HepG2 (cell line): ENCODE measurements at regions not wholly inside any gene's neighbourhood (a gene's known extent, or its start where the extent isn't known, plus 50 kb on each side); places are given as distances from the start of the nearest gene placed in this dataset.

Experiments used
- ATAC-seq: fragments of 200-7000 bp; cut with Tn5 transposase; 3 replicates; pipeline ENCODE4 v1.9.1; 2020; ENCODE audit warnings: mild to moderate bottlenecking, moderate library complexity
- BruUV-seq: library from RNA; stranded (reverse); fragments of 400-500 nt; replicated peaks from 2 replicates; lab custom pipeline; 2021; lab: Mats Ljungman, UMichigan
- CTCF ChIA-PET: fragments of 300-600 bp; formaldehyde crosslinking; extraction: SDS; loops from one replicate; lab custom pipeline; 2021; ENCODE audit warnings: low total read pairs, inconsistent platforms, low intra/inter-chr PET ratio; lab: Yijun Ruan, JAX
- POLR2A ChIA-PET: fragments of 350-600 bp; sonication (Branson Sonifier 250); formaldehyde crosslinking; loops from one replicate; lab custom pipeline; 2020; ENCODE audit warnings: antibody characterized with exemption, inconsistent platforms; lab: Yijun Ruan, JAX
- DNase-seq: peaks from one replicate; pipeline ENCODE4 v3.0.0-alpha.2; 2015; ENCODE audit warnings: low spot score
- FAIRE-seq: peaks from 3 replicates; lab custom pipeline; 2011; peaks lifted over from hg19 to GRCh38; lab: Jason Lieb, UNC
- H2AFZ ChIP-seq: one replicate; pipeline ENCODE4 v1.6.1; 2011; ENCODE audit warnings: low read length, inconsistent platforms
- H3K27ac ChIP-seq: fragments of 300-600 bp; 3 replicates; pipeline ENCODE4 v1.8.0; 2011; ENCODE audit warnings: mixed run types, mild to moderate bottlenecking, mixed read lengths, low read length, inconsistent platforms; ENCODE audit not compliant: insufficient read depth; ENCODE audit errors: extremely low read length
- H3K27me3 ChIP-seq, 2 experiments: fragments of 200-600 bp in 1 of 2; 2 replicates in 1 of 2; 3 replicates in 1 of 2; pipeline versions ENCODE4 v1.6.0 to v1.8.0; 2011; ENCODE audit warnings: low read length in 2 of 2, mild to moderate bottlenecking in 2 of 2, moderate library complexity in 2 of 2, inconsistent platforms in 1 of 2; ENCODE audit not compliant: insufficient read depth in 2 of 2, control insufficient read depth in 1 of 2
- H3K36me3 ChIP-seq, 2 experiments: fragments of 200-600 bp in 1 of 2; replicated peaks in 1 of 2; 2 replicates in 1 of 2; 3 replicates in 1 of 2; pipeline versions ENCODE4 v1.5.1 to v1.8.0; 2011; ENCODE audit warnings: low read length in 2 of 2, inconsistent platforms in 1 of 2; ENCODE audit not compliant: insufficient read depth in 2 of 2, control insufficient read depth in 1 of 2
- H3K4me1 ChIP-seq: 2 replicates; pipeline ENCODE4 v1.5.1; 2012; ENCODE audit warnings: low read length, inconsistent platforms; ENCODE audit not compliant: insufficient read depth
- H3K4me2 ChIP-seq: 2 replicates; pipeline ENCODE4 v1.6.0; 2011; ENCODE audit warnings: low read depth, low read length, inconsistent platforms
- H3K4me3 ChIP-seq, 3 experiments: fragments of 200-600 bp in 1 of 3; sonication (generic), shearing (Covaris generic) in 1 of 3; replicated peaks in 1 of 3; 2 replicates each; pipeline ENCODE4 v1.5.1; 2011 to 2016; ENCODE audit warnings: low read length in 3 of 3, inconsistent platforms in 2 of 3, low read depth in 2 of 3, mild to moderate bottlenecking in 2 of 3, control low read depth in 1 of 3, mixed read lengths in 1 of 3; ENCODE audit not compliant: insufficient read depth in 1 of 3
- H3K79me2 ChIP-seq: one replicate; pipeline ENCODE4 v1.6.1; 2011; ENCODE audit warnings: low read length, inconsistent platforms; ENCODE audit not compliant: insufficient read depth
- H3K9ac ChIP-seq: 2 replicates; pipeline ENCODE4 v1.6.0; 2011; ENCODE audit warnings: mild to moderate bottlenecking, low read depth, low read length, inconsistent platforms; ENCODE audit not compliant: insufficient read depth
- H3K9me3 ChIP-seq: 2 replicates; pipeline ENCODE4 v1.5.1; 2012; ENCODE audit warnings: mild to moderate bottlenecking, low read length
- H4K20me1 ChIP-seq: 2 replicates; pipeline ENCODE4 v1.6.0; 2011; ENCODE audit warnings: inconsistent platforms, mild to moderate bottlenecking, low read length, moderate library complexity; ENCODE audit not compliant: insufficient read depth
- MBNL3 ChIP-seq: fragments of 250-450 bp; sonication (Bioruptor Pico); conservative IDR thresholded peaks from 2 replicates; pipeline ENCODE4 v1.8.0; 2022; ENCODE audit warnings: mild to moderate bottlenecking, inconsistent platforms
- POGZ ChIP-seq: sonication (generic); formaldehyde crosslinking; IDR thresholded peaks from 2 replicates; pipeline ENCODE4 v1.4.0; 2020; ENCODE audit warnings: mild to moderate bottlenecking, missing genetic modification reagents
- ZNF12 ChIP-seq: sonication (generic); formaldehyde crosslinking; IDR thresholded peaks from 2 replicates; pipeline ENCODE4 v1.5.0; 2020; ENCODE audit warnings: missing genetic modification reagents
- WGBS: methylation state at CpG from one replicate; pipeline ENCODE4 v1.1.6; 2017; ENCODE audit warnings: low lambda C conversion rate; 5-methylcytosine and 5-hydroxymethylcytosine counted together
- in situ Hi-C: cut with HindIII; loops from 2 replicates; pipeline ENCODE4 v1.10.0; 2017; ENCODE audit warnings: low pct_unique_long_range_greater_than_20kb; ENCODE audit not compliant: extremely low pct_ligation_motif_present
- intact Hi-C: fragments of 100-400 bp; cut with micrococcal nuclease; formaldehyde crosslinking; loops from one replicate; pipeline ENCODE4 v1.10.0; 2022; ENCODE audit not compliant: unreplicated experiment

DNA sequence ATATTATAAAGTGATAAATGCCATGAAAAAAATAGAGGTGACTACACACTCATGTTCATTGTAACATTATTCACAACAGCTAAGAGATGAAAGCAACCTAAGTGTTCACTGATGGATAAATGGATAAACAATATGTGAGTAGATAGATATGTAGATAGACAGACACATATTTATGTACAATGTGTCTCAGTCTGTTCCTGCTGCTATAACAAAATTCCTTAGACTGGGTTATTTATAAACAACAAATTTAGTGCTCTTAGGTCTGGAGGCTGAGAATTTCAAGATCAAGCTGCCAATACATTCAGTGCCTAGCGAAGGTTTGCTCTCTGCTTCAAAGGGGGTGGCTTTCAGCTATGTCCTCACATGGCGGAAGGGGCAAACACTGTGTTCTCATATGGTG, 312.5 kb downstream of the ZNF621 start:
- FAIRE-seq = no peak
- no peaks in the 10 kb centered on the region for H3K36me3 ChIP-seq
- no peaks in the 10 kb centered on the region for H4K20me1 ChIP-seq
- H3K4me3 ChIP-seq = no peak overlapping the region
- no peak overlapping the region for H2AFZ ChIP-seq
- intact Hi-C loops = no loop called here
- 93% methylated on average over 2 of the region's 2 CpGs for WGBS
- H3K27me3 ChIP-seq = no peaks in the 10 kb centered on the region
- H3K4me2 ChIP-seq = no peak overlapping the region
- DNase-seq = no peak
- ChIA-PET POLR2A (no interaction called here), CTCF (no interaction called here)
- BruUV-seq = no TSS peak
- no peak for ATAC-seq
- H3K27ac ChIP-seq = no peak overlapping the region
- no peaks in the 10 kb centered on the region for H3K9me3 ChIP-seq
- peaks cover 40% of the 10 kb centered on the region for H3K4me1 ChIP-seq
- TF ChIP-seq POGZ (CRISPR knock-in tag) (no peak), ZNF12 (CRISPR knock-in tag) (peak; percentile 95)
- H3K9ac ChIP-seq = no peak overlapping the region
- in situ Hi-C loops = no loop called here
- no peaks in the 10 kb centered on the region for H3K79me2 ChIP-seq

DNA sequence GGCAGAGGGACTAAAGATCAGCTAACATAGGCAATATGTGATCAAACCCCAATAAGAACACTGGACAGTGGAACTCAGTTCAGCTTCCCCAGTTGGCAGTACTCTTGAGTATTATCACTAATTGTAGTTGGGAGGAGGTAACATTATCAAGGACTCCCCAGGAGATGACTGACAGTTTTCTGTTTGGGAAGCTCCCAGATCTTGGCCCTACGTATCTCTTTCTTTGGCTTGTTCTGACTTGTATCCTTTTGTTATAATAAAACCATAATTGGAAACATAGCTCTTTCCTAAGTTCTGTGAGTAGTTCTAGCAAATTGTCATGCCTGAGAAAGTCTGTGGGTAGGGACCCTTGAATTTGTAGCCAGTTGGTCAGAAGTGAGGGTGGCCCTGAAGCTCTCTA, 316.4 kb downstream of the ZNF621 start:
- in situ Hi-C loops (no loop called here), intact Hi-C loops (loop anchor here (10.0 kb wide), 1 partner anchor 354 kb away; the partner anchor contains the start of gene CTNNB1)
- H3K27me3 ChIP-seq = no peaks in the 10 kb centered on the region
- H3K79me2 ChIP-seq = no peaks in the 10 kb centered on the region
- ChIA-PET CTCF (no interaction called here), POLR2A (no interaction called here)
- H3K27ac ChIP-seq = peak overlapping the region; percentile 11
- no TSS peak for BruUV-seq
- no peak for TF ChIP-seq MBNL3 (CRISPR knock-in tag)
- DNase-seq (no peak), FAIRE-seq (no peak), ATAC-seq (no peak)
- no peaks in the 10 kb centered on the region for H3K36me3 ChIP-seq
- peaks cover 9% of the 10 kb centered on the region for H3K9me3 ChIP-seq
- H3K9ac ChIP-seq = no peak overlapping the region
- H3K4me1 ChIP-seq = peaks cover 56% of the 10 kb centered on the region
- WGBS = 100% methylated on average over 1 of the region's 1 CpG
- no peak overlapping the region for H2AFZ ChIP-seq
- no peak overlapping the region for H3K4me3 ChIP-seq
- H3K4me2 ChIP-seq = no peak overlapping the region
- H4K20me1 ChIP-seq = no peaks in the 10 kb centered on the region
